ENCODE measurements at regions not wholly inside any gene's neighbourhood (a gene's known extent, or its start where the extent isn't known, plus 50 kb on each side); places are given as distances from the start of the nearest gene placed in this dataset.

DNA sequence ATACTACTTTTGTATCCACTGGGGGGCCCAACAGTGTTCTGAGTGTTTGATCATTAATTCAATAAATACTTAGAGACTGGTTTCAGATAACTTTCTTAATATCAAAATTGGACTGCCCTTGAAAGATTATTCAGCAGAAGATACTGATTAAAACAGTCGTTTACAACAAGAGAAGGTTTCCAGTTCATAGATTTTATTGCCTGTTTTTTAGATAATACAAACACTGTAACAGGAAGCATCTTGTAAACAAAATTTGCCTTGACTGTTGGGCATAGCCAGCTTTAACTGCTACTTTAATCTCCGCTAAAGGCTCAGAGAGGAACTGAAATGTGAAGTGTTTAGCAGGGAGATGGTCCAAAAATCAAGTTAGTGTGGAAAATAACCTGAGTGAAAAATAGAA lies 1168.7 kb upstream of the NUDT12 start:
- Histone ChIP-seq H3K23ac (ENCODE audit: low read depth, low read length) (no peak overlapping the region), H3K36me3 (ENCODE audit: control insufficient read depth, insufficient read depth, low read length) (no peaks in the 10 kb centered on the region), H3K9me1 (ENCODE audit: insufficient read depth, low read length) (no peaks in the 10 kb centered on the region), H3K56ac (ENCODE audit: extremely low read depth, insufficient read depth, low read length) (no peak overlapping the region), H3K9ac (ENCODE audit: low read depth, low read length) (no peak overlapping the region), H3K79me1 (ENCODE audit: low read depth in 1 of 2, low read length in 2 of 2) (no peaks in the 10 kb centered on the region), H2BK20ac (ENCODE audit: low read depth, low read length) (no peak overlapping the region), H2AFZ (replicated peaks; ENCODE audit: low read length, poor library complexity) (no peak overlapping the region), H3K27ac (ENCODE audit: insufficient read depth, low read length) (no peak overlapping the region), H3K4me1 (ENCODE audit: control insufficient read depth, insufficient read depth, low read length) (no peaks in the 10 kb centered on the region), H2BK15ac (ENCODE audit: low read depth, low read length) (no peak overlapping the region), H3K4ac (ENCODE audit: low read depth, low read length) (no peak overlapping the region), H3K18ac (ENCODE audit: low read depth, low read length) (no peak overlapping the region), H4K20me1 (ENCODE audit: insufficient read depth, low read length) (no peaks in the 10 kb centered on the region), H2BK5ac (ENCODE audit: low read depth, low read length, poor library complexity, severe bottlenecking) (no peak overlapping the region), H3K4me2 (ENCODE audit: low read depth, low read length) (no peak overlapping the region), H2BK120ac (ENCODE audit: low read depth, low read length) (no peak overlapping the region), H2AK5ac (ENCODE audit: low read depth, low read length) (no peak overlapping the region), H3K4me3 (ENCODE audit: insufficient read depth, low read depth, low read length) (no peak overlapping the region), H3K27me3 (ENCODE audit: control insufficient read depth, insufficient read depth, low read length) (no peaks in the 10 kb centered on the region), H3K9me3 (ENCODE audit: control insufficient read depth, insufficient read depth, low read length) (no peaks in the 10 kb centered on the region), H2AK9ac (replicated peaks; ENCODE audit: low read depth, low read length, poor library complexity) (no peak overlapping the region), H4K5ac (ENCODE audit: low read depth, low read length) (no peak overlapping the region), H3K14ac (replicated peaks; ENCODE audit: low read depth, low read length) (no peak overlapping the region), H4K8ac (ENCODE audit: low read depth in 2 of 2, low read length in 2 of 2) (no peak overlapping the region), H4K91ac (ENCODE audit: insufficient read depth, low read depth, low read length) (no peak overlapping the region)
- POLR2A ChIA-PET (ENCODE audit: unreplicated experiment): no interaction called here
- CTCF ChIA-PET: no interaction called here
- dilution Hi-C loops (cut with HindIII; ENCODE audit: low sequenced_read_pairs, unreplicated experiment): no loop called here
- DNase-seq (no peak), ATAC-seq (ENCODE audit: low read depth) (no peak)
- in situ Hi-C loops (cut with MboI; ENCODE audit: low sequenced_read_pairs): no loop called here
- no CpG with 5 or more reads among the region's 2 CpGs for WGBS, 2 experiments (ENCODE audit: extremely low coverage in 2 of 2, insufficient read length in 1 of 2)
- BruUV-seq (replicated peaks): no TSS peak
- TF ChIP-seq, protein P1, sequence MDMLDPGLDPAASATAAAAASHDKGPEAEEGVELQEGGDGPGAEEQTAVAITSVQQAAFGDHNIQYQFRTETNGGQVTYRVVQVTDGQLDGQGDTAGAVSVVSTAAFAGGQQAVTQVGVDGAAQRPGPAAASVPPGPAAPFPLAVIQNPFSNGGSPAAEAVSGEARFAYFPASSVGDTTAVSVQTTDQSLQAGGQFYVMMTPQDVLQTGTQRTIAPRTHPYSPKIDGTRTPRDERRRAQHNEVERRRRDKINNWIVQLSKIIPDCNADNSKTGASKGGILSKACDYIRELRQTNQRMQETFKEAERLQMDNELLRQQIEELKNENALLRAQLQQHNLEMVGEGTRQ (IDR thresholded peaks at IDR 0.05; ENCODE audit: low read depth, low read length): no peak
- TF ChIP-seq MAZ (IDR thresholded peaks at IDR 0.05; ENCODE audit: borderline replicate concordance, low read depth, low read length) (no peak), RCOR1 (IDR thresholded peaks at IDR 0.05; ENCODE audit: insufficient replicate concordance, low read length) (no peak), NFE2L2 (IDR thresholded peaks at IDR 0.05; ENCODE audit: low read depth, low read length) (no peak), FOS (IDR thresholded peaks at IDR 0.05; ENCODE audit: low read depth, low read length) (no peak), BHLHE40 (IDR thresholded peaks at IDR 0.05; ENCODE audit: low read depth, low read length) (no peak), MXI1 (IDR thresholded peaks at IDR 0.05; ENCODE audit: borderline replicate concordance, low read depth, low read length) (no peak), CHD1 (IDR thresholded peaks at IDR 0.05; ENCODE audit: low read depth, low read length) (no peak)
- TF ChIP-seq, protein P2, sequence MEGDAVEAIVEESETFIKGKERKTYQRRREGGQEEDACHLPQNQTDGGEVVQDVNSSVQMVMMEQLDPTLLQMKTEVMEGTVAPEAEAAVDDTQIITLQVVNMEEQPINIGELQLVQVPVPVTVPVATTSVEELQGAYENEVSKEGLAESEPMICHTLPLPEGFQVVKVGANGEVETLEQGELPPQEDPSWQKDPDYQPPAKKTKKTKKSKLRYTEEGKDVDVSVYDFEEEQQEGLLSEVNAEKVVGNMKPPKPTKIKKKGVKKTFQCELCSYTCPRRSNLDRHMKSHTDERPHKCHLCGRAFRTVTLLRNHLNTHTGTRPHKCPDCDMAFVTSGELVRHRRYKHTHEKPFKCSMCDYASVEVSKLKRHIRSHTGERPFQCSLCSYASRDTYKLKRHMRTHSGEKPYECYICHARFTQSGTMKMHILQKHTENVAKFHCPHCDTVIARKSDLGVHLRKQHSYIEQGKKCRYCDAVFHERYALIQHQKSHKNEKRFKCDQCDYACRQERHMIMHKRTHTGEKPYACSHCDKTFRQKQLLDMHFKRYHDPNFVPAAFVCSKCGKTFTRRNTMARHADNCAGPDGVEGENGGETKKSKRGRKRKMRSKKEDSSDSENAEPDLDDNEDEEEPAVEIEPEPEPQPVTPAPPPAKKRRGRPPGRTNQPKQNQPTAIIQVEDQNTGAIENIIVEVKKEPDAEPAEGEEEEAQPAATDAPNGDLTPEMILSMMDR (conservative IDR thresholded peaks at IDR 0.05; ENCODE audit: low read depth, low read length): no peak
- intact Hi-C loops (cut with micrococcal nuclease): loop anchor here (5.0 kb wide), 1 partner anchor 106 kb away; no protein-coding TSS in a partner anchor

All from IMR-90 (cell line).